Activated naive CD4-positive, alpha-beta T cell treated with anti-CD3 and anti-CD28 coated beads for 36 hours (primary cell): ENCODE measurements at regions not wholly inside any gene's neighbourhood (a gene's known extent, or its start where the extent isn't known, plus 50 kb on each side); places are given as distances from the start of the nearest gene placed in this dataset.
"Not testable (repeated sequence)": the region's sequence is repeated elsewhere in the genome, so short reads cannot be mapped to it uniquely, and the experiment has no call there.

Experiments used
- CTCF ChIA-PET: fragments of 350-600 bp; sonication (Branson Sonifier 250); formaldehyde crosslinking; loops from one replicate; lab custom pipeline; 2021; ENCODE audit warnings: antibody characterized with exemption; lab: Charles Lee
- DNase-seq: peaks from one replicate; pipeline ENCODE4 v3.0.0-alpha.2; 2020
- H3K27ac Mint-ChIP-seq: one replicate; pipeline ENCODE4 v1.8.0; 2021; ENCODE audit warnings: mild to moderate bottlenecking, mixed read lengths
- H3K27me3 Mint-ChIP-seq: one replicate; pipeline ENCODE4 v1.8.0; 2021; ENCODE audit warnings: low read depth, mixed read lengths
- H3K36me3 Mint-ChIP-seq: one replicate; pipeline ENCODE4 v1.8.0; 2021; ENCODE audit warnings: low read depth, mixed read lengths
- H3K4me1 Mint-ChIP-seq: one replicate; pipeline ENCODE4 v1.8.0; 2021; ENCODE audit warnings: low read depth, mixed read lengths
- H3K4me3 Mint-ChIP-seq: one replicate; pipeline ENCODE4 v1.8.0; 2021; ENCODE audit warnings: mild to moderate bottlenecking, moderate library complexity, mixed read lengths
- H3K9me3 Mint-ChIP-seq: one replicate; pipeline ENCODE4 v1.8.0; 2021; ENCODE audit warnings: mixed read lengths
- intact Hi-C: fragments of 100-400 bp; cut with micrococcal nuclease; formaldehyde crosslinking; loops from one replicate; pipeline ENCODE4 v1.15.1; 2023

GRCh38 chr14:106013879-106014376 is 487.5 kb downstream of the TMEM121 start:
- CTCF ChIA-PET: interaction anchor here (0.8 to 6.0 kb wide), 10 partner anchors 9 to 80 kb away, joined by 3 to 54 read pairs (median 4); no protein-coding TSS in a partner anchor
- Mint-ChIP-seq H3K27ac (peak overlapping the region; percentile 100), H3K4me1 (peaks cover 81% of the 10 kb centered on the region), H3K9me3 (no peaks in the 10 kb centered on the region), H3K4me3 (peak overlapping the region; percentile 75), H3K36me3 (peaks cover 42% of the 10 kb centered on the region), H3K27me3 (no peaks in the 10 kb centered on the region)
- peak; percentile 66 for DNase-seq
- intact Hi-C loops: loop anchor here (1.0 to 5.0 kb wide), 5 partner anchors 8 to 942 kb away; no protein-coding TSS in a partner anchor

GRCh38 chr14:106017952-106018351 is 491.6 kb downstream of the TMEM121 start:
- Mint-ChIP-seq H3K4me1 (peaks cover 77% of the 10 kb centered on the region), H3K27ac (peak overlapping the region; percentile 96), H3K36me3 (peaks cover 21% of the 10 kb centered on the region)
- intact Hi-C loops, DNase-seq, H3K27me3 Mint-ChIP-seq, H3K4me3 Mint-ChIP-seq, H3K9me3 Mint-ChIP-seq: not testable (repeated sequence)
- CTCF ChIA-PET: interaction anchor here (1.2 kb wide), 1 partner anchor 16 kb away, joined by 3 read pairs; no protein-coding TSS in a partner anchor

GRCh38 chr14:106021832-106022231 is 495.4 kb downstream of the TMEM121 start:
- Mint-ChIP-seq H3K4me1 (peaks cover 65% of the 10 kb centered on the region), H3K9me3 (peaks cover 9% of the 10 kb centered on the region), H3K27me3 (no peaks in the 10 kb centered on the region), H3K36me3 (peaks cover 7% of the 10 kb centered on the region), H3K4me3 (no peak overlapping the region), H3K27ac (peak overlapping the region; percentile 91)
- CTCF ChIA-PET: interaction anchor here (1.7 kb wide), 1 partner anchor 17 kb away, joined by 3 read pairs; no protein-coding TSS in a partner anchor
- intact Hi-C loops: loop anchor here (1.0 kb wide), 1 partner anchor 8 kb away; no protein-coding TSS in a partner anchor
- DNase-seq: peak; percentile 51

GRCh38 chr14:106022648-106023047 is 496.3 kb downstream of the TMEM121 start:
- H3K27me3 Mint-ChIP-seq, H3K9me3 Mint-ChIP-seq, H3K4me3 Mint-ChIP-seq, CTCF ChIA-PET, H3K36me3 Mint-ChIP-seq: not testable (repeated sequence)
- intact Hi-C loops: loop anchor here (1.0 kb wide), 1 partner anchor 8 kb away; no protein-coding TSS in a partner anchor
- Mint-ChIP-seq H3K4me1 (peaks cover 57% of the 10 kb centered on the region), H3K27ac (peak overlapping the region; percentile 91)
- peak; percentile 63 for DNase-seq

- Mint-ChIP-seq H3K27me3 (no peaks in the 10 kb centered on the region), H3K36me3 (peaks cover 10% of the 10 kb centered on the region), H3K9me3 (peaks cover 9% of the 10 kb centered on the region), H3K4me1 (peaks cover 60% of the 10 kb centered on the region), H3K27ac (peak overlapping the region; percentile 91), H3K4me3 (no peak overlapping the region)
- no peak for DNase-seq
- intact Hi-C loops: no loop called here
- CTCF ChIA-PET: interaction anchor here (0.7 kb wide), 1 partner anchor 38 kb away, joined by 5 read pairs; no protein-coding TSS in a partner anchor
Measured at GRCh38 chr14:106023411-106023810, 497.0 kb downstream of the TMEM121 start.

GRCh38 chr14:106024983-106025604 is 498.7 kb downstream of the TMEM121 start:
- Mint-ChIP-seq H3K27ac (no peak overlapping the region), H3K4me1 (peaks cover 48% of the 10 kb centered on the region), H3K9me3 (peaks cover 9% of the 10 kb centered on the region), H3K27me3 (no peaks in the 10 kb centered on the region), H3K4me3 (no peak overlapping the region), H3K36me3 (peaks cover 13% of the 10 kb centered on the region)
- intact Hi-C loops: no loop called here
- peak; percentile 49 for DNase-seq
- CTCF ChIA-PET: interaction anchor here (0.8 to 1.5 kb wide), 4 partner anchors 13 to 506 kb away, joined by 3 to 4 read pairs (median 3); no protein-coding TSS in a partner anchor

GRCh38 chr14:106026026-106026425 is 499.6 kb downstream of the TMEM121 start:
- CTCF ChIA-PET: interaction anchor here (0.9 to 1.5 kb wide), 3 partner anchors 14 to 505 kb away, joined by 3 to 4 read pairs (median 3); no protein-coding TSS in a partner anchor
- no peak for DNase-seq
- Mint-ChIP-seq H3K27me3 (no peaks in the 10 kb centered on the region), H3K4me1 (peaks cover 43% of the 10 kb centered on the region), H3K9me3 (peaks cover 9% of the 10 kb centered on the region), H3K27ac (no peak overlapping the region), H3K4me3 (no peak overlapping the region), H3K36me3 (peaks cover 13% of the 10 kb centered on the region)
- intact Hi-C loops: no loop called here

- H3K4me3 Mint-ChIP-seq, DNase-seq, H3K27me3 Mint-ChIP-seq, H3K9me3 Mint-ChIP-seq, intact Hi-C loops: not testable (repeated sequence)
- Mint-ChIP-seq H3K4me1 (peaks cover 28% of the 10 kb centered on the region), H3K27ac (peak overlapping the region; percentile 70), H3K36me3 (peaks cover 13% of the 10 kb centered on the region)
- CTCF ChIA-PET: interaction anchor here (1.1 to 2.0 kb wide), 3 partner anchors 10 to 14 kb away, joined by 3 to 5 read pairs (median 5); no protein-coding TSS in a partner anchor
Measured at GRCh38 chr14:106027759-106028158, 501.4 kb downstream of the TMEM121 start.

GRCh38 chr14:106029959-106030358 is 503.6 kb downstream of the TMEM121 start:
- no peaks in the 10 kb centered on the region for H3K9me3 Mint-ChIP-seq
- CTCF ChIA-PET: interaction anchor here (0.6 to 2.1 kb wide), 5 partner anchors 28 to 482 kb away, joined by 3 to 11 read pairs (median 4); no protein-coding TSS in a partner anchor
- peaks cover 10% of the 10 kb centered on the region for H3K36me3 Mint-ChIP-seq
- H3K4me1 Mint-ChIP-seq: peaks cover 37% of the 10 kb centered on the region
- intact Hi-C loops: loop anchor here (1.0 kb wide), 1 partner anchor 14 kb away; no protein-coding TSS in a partner anchor
- no peak overlapping the region for H3K4me3 Mint-ChIP-seq
- H3K27ac Mint-ChIP-seq: no peak overlapping the region
- H3K27me3 Mint-ChIP-seq: no peaks in the 10 kb centered on the region
- DNase-seq: no peak

GRCh38 chr14:106037380-106037779 is 511.0 kb downstream of the TMEM121 start:
- intact Hi-C loops: no loop called here
- H3K9me3 Mint-ChIP-seq: no peaks in the 10 kb centered on the region
- peaks cover 1% of the 10 kb centered on the region for H3K36me3 Mint-ChIP-seq

GRCh38 chr14:106038263-106038662 is 511.9 kb downstream of the TMEM121 start:
- H3K27ac Mint-ChIP-seq: peak overlapping the region; percentile 47
- intact Hi-C loops: no loop called here
- peaks cover 1% of the 10 kb centered on the region for H3K36me3 Mint-ChIP-seq
- CTCF ChIA-PET: interaction anchor here (0.7 to 2.0 kb wide), 4 partner anchors 23 to 429 kb away, joined by 3 to 8 read pairs (median 6); no protein-coding TSS in a partner anchor
- H3K27me3 Mint-ChIP-seq: peaks cover 2% of the 10 kb centered on the region
- DNase-seq: no peak
- no peaks in the 10 kb centered on the region for H3K9me3 Mint-ChIP-seq
- peaks cover 48% of the 10 kb centered on the region for H3K4me1 Mint-ChIP-seq
- no peak overlapping the region for H3K4me3 Mint-ChIP-seq

More at GRCh38 chr14:106037380-106037779, 511.0 kb downstream of the TMEM121 start:
- peaks cover 53% of the 10 kb centered on the region for H3K4me1 Mint-ChIP-seq
- no peaks in the 10 kb centered on the region for H3K27me3 Mint-ChIP-seq
- no peak overlapping the region for H3K4me3 Mint-ChIP-seq
- CTCF ChIA-PET: interaction anchor here (0.7 to 2.4 kb wide), 8 partner anchors 7 to 92 kb away, joined by 3 to 16 read pairs (median 6); no protein-coding TSS in a partner anchor
- DNase-seq: no peak
- H3K27ac Mint-ChIP-seq: no peak overlapping the region

- Mint-ChIP-seq H3K27me3 (peaks cover 2% of the 10 kb centered on the region), H3K4me1 (peaks cover 39% of the 10 kb centered on the region), H3K9me3 (no peaks in the 10 kb centered on the region), H3K4me3 (no peak overlapping the region), H3K27ac (peak overlapping the region; percentile 11), H3K36me3 (no peaks in the 10 kb centered on the region)
- CTCF ChIA-PET: interaction anchor here (0.9 to 2.6 kb wide), 7 partner anchors 11 to 39 kb away, joined by 3 to 9 read pairs (median 5); no protein-coding TSS in a partner anchor
- intact Hi-C loops: loop anchor here (1.0 kb wide), 2 partner anchors 26 to 40 kb away; no protein-coding TSS in a partner anchor
- DNase-seq: peak; percentile 87
Measured at GRCh38 chr14:106039400-106039799, 513.0 kb downstream of the TMEM121 start.
